Heart left ventricle (tissue), 13 donors: ENCODE measurements at regions not wholly inside any gene's neighbourhood (a gene's known extent, or its start where the extent isn't known, plus 50 kb on each side); places are given as distances from the start of the nearest gene placed in this dataset.

Source experiments
- CTCF ChIP-seq, 12 donors: fragments of 200-600 bp; sonication (generic) in 4 of 12; IDR thresholded peaks; one replicate each; pipeline versions ENCODE4 v1.5.0 to v1.8.0; 2018 to 2022; ENCODE audit warnings: antibody characterized with exemption in 12 of 12, mild to moderate bottlenecking in 5 of 12
- POLR2A ChIP-seq, 2 donors: fragments of 450-650 bp; IDR thresholded peaks; one replicate each; pipeline ENCODE4 v1.6.1; 2017; ENCODE audit warnings: antibody characterized with exemption in 2 of 2, mild to moderate bottlenecking in 2 of 2, moderate library complexity in 2 of 2
- donor health status: ischemic (EF 13 %, LVEDD 7.1; RV severe dilation, severe dysfunction).
- donor health status: DM: no; HTN: yes; CAD: no.
- donor health status: DM: no; HTN: no; CAD: no.
- donor health status: ischemic (EF 25% LVEDD 6.9; RV normal size, moderate dysfunction).
- donor health status: ischemic (EF 25% LVEDD 5.7; RV mildly dilated, moderate dysfunction).
- donor health status: ischemic (EF 35%, LVEDD 5.7; RV mildly dilated, moderate dysfunction).
- donor health status: nonischemic (EF 11% LVEDD 7.7; RV severe dilation, severe dysfunction).
- donor health status: DM: yes; HTN: yes; CAD: no.
- donor health status: PGD.
- donor health status: ischemic (EF 29% LVEDD 5.4; RV normal size, mild dysfunction).
- donor health status: nonischemic (EF 23%, LVEDD 6.1; RV moderate dilation, normal function).

- no peak for TF ChIP-seq CTCF (IDR thresholded peaks at IDR 0.05)
- no peak for TF ChIP-seq POLR2A (IDR thresholded peaks at IDR 0.05)
Measured at GRCh38 chr1:64348961-64349648, 120.8 kb upstream of the CACHD1 start.
